PFSK-1 (cell line): ENCODE measurements at regions not wholly inside any gene's neighbourhood (a gene's known extent, or its start where the extent isn't known, plus 50 kb on each side); places are given as distances from the start of the nearest gene placed in this dataset.

ENCODE experiments used
- FOXP2 ChIP-seq: optimal IDR thresholded peaks from 2 replicates; pipeline ENCODE3; 2011; ENCODE audit warnings: borderline replicate concordance, control low read depth, inconsistent platforms; ENCODE audit not compliant: insufficient read depth; ENCODE audit errors: extremely low read length, extremely low read depth
- POLR2AphosphoS5 ChIP-seq: IDR thresholded peaks from 2 replicates; pipeline ENCODE4 v1.6.1; 2012; ENCODE audit warnings: low read depth, mild to moderate bottlenecking, control low read depth, low read length, moderate library complexity
- SIN3A ChIP-seq: IDR thresholded peaks from 2 replicates; pipeline ENCODE4 v1.6.1; 2012; ENCODE audit warnings: mild to moderate bottlenecking, low read length, moderate library complexity, borderline replicate concordance; ENCODE audit not compliant: insufficient read depth
- TAF1 ChIP-seq: IDR thresholded peaks from 2 replicates; pipeline ENCODE4 v1.6.1; 2012; ENCODE audit warnings: low read length, control low read depth, borderline replicate concordance; ENCODE audit not compliant: insufficient read depth
- TF ChIP-seq, protein P1 (sequence below), 2 experiments: IDR thresholded peaks; 2 replicates each; pipeline versions ENCODE4 v1.6.1 to v1.8.0; 2011 to 2012; ENCODE audit warnings: low read depth in 2 of 2, low read length in 2 of 2, control low read depth in 1 of 2, inconsistent platforms in 1 of 2, mild to moderate bottlenecking in 1 of 2, moderate library complexity in 1 of 2; ENCODE audit not compliant: insufficient read depth in 1 of 2

DNA sequence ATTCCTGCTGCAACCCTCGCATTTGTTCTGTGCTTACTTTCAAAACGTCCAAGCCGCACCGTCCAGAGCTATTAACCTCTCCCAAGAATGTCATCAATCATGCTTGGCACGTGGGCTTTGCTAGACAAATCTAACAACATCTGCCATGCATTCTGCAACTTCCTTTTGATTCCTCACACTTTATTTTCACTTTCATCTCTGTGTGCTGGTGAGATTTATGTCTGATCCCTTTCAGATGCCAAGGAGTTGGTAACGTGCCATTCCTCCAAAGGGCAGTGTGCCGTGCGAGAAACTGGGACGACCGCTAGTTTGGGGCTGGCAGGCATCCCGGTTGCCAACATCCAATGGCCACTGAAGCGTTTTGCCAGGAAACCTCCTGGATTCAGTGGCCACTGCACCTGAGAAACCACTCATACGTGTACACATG, 230.0 kb upstream of the PARD3B start:
- TF ChIP-seq FOXP2 = no peak
- no peak for TF ChIP-seq POLR2AphosphoS5
- no peak for TF ChIP-seq TAF1
- TF ChIP-seq, protein P1, sequence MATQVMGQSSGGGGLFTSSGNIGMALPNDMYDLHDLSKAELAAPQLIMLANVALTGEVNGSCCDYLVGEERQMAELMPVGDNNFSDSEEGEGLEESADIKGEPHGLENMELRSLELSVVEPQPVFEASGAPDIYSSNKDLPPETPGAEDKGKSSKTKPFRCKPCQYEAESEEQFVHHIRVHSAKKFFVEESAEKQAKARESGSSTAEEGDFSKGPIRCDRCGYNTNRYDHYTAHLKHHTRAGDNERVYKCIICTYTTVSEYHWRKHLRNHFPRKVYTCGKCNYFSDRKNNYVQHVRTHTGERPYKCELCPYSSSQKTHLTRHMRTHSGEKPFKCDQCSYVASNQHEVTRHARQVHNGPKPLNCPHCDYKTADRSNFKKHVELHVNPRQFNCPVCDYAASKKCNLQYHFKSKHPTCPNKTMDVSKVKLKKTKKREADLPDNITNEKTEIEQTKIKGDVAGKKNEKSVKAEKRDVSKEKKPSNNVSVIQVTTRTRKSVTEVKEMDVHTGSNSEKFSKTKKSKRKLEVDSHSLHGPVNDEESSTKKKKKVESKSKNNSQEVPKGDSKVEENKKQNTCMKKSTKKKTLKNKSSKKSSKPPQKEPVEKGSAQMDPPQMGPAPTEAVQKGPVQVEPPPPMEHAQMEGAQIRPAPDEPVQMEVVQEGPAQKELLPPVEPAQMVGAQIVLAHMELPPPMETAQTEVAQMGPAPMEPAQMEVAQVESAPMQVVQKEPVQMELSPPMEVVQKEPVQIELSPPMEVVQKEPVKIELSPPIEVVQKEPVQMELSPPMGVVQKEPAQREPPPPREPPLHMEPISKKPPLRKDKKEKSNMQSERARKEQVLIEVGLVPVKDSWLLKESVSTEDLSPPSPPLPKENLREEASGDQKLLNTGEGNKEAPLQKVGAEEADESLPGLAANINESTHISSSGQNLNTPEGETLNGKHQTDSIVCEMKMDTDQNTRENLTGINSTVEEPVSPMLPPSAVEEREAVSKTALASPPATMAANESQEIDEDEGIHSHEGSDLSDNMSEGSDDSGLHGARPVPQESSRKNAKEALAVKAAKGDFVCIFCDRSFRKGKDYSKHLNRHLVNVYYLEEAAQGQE (IDR thresholded peaks at IDR 0.05; ENCODE audit: insufficient read depth in 1 of 2, low read depth in 2 of 2, low read length in 2 of 2) = no peak
- TF ChIP-seq SIN3A = no peak

DNA sequence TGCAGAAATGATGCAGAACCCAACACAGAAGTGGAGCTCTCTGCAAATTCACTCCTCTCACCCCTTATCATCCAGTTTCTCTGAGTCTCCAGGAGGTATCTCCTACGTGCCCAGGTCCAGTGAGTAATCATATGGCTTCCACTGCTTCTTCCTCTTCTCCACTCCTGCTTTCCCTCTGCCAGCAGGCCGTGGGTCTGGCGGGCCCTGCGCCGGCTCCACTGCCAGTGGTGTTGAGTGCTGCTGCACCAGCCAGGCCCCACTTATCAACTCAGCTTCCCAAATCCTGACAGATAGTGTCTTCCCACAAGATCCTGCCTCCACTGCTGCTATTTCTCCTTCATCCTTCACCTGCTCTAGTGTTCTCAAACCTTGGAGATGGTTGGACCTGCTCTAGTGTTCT, 227.6 kb upstream of the PARD3B start:
- TF ChIP-seq TAF1 = no peak
- TF ChIP-seq POLR2AphosphoS5 = no peak
- no peak for TF ChIP-seq FOXP2
- TF ChIP-seq, protein P1 (IDR thresholded peaks at IDR 0.05; ENCODE audit: insufficient read depth in 1 of 2, low read depth in 2 of 2, low read length in 2 of 2) = no peak
- no peak for TF ChIP-seq SIN3A

DNA sequence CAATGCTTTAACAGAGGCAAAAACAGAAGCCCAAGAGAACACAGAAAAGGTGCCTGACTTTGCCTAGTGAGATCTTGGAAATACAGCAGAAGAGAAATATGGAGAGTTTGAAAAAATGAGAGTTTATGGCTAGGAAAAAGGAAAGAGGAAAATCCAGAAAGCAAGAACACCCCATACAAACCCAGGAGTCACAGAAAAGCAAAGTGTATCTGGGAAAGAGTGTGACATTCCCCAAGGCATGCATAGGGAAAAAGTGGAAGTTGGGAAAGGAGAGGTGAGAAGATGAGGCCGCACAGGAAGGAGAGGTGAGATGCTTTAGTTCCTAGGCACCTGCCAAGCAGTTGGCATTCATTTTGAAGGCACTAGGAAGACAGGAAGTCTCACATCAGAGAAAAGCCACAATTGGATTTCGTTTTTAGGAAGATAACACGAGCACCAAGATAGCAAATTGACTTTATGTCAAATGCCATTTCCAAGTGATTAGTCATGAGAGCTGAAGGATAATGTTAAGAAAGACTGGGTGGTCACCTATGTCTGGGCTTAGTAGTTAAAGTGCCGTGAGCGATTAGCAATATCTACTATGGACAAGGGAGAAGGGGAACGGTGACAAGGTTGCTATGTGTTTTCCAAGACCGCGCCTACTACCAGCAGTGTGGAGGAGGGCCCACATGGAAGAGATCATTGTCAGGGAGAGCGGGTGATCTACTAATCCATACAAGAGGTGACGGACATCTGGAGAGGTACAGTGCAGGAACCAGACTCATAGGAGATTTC, 224.1 kb upstream of the PARD3B start:
- TF ChIP-seq FOXP2 (no peak), SIN3A (no peak), POLR2AphosphoS5 (no peak), TAF1 (no peak)
- TF ChIP-seq, protein P1 (IDR thresholded peaks at IDR 0.05; ENCODE audit: insufficient read depth in 1 of 2, low read depth in 2 of 2, low read length in 2 of 2) = no peak

DNA sequence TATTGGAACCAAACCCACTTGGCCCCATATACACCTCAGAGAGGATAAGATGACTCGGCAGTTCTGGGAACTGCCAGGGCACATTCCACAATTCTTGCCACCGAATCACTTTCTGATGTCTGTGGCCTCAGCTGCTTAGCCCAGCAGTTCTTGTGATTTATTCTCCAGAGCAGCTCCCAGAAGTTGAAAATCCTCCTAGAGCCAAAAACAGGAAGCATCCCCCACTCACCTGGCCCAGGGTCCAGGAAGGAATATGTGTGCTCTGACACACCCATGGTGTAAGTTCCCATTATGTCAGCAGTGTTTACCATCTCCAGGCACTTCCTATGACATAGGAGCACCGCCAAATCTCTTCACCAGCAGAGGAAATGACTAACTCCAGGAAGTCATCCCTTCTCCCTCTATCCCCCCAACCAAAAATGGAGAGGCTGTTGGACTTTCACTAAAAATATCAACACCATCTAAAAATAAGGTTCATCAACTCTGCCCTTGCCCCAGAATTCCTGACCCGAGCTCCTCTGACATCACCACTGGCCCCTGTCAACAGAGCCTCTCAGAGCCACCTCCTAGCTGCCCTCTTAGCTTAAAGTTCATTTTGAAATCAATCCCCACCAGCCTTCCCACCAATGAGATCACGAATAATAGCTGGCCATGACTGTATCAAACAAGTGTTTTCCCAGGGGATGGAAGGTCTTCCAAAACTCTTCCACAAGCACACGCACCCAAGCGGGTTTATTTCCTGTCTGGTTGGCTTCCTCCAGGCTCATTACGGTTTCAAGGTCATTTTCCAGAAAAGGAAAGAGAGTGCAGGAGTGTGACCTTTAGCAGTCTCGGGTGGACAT, 223.1 kb upstream of the PARD3B start:
- no peak for TF ChIP-seq TAF1
- TF ChIP-seq FOXP2 = peak; percentile 54
- TF ChIP-seq, protein P1 (IDR thresholded peaks at IDR 0.05; ENCODE audit: insufficient read depth in 1 of 2, low read depth in 2 of 2, low read length in 2 of 2) = 0 out of 4 replicates have a peak, but pooled peaks of 1 of the 2 experiments have one; percentile 16
- no peak for TF ChIP-seq POLR2AphosphoS5
- no peak for TF ChIP-seq SIN3A
